Endothelial cell (in vitro differentiated cells): ENCODE measurements at regions not wholly inside any gene's neighbourhood (a gene's known extent, or its start where the extent isn't known, plus 50 kb on each side); places are given as distances from the start of the nearest gene placed in this dataset.

Experiments
- DNase-seq: peaks from one replicate; pipeline ENCODE4 v3.0.0; 2021; ENCODE audit warnings: low spot score
- H3K27ac Mint-ChIP-seq: one replicate; pipeline ENCODE4 v1.8.0; 2021; ENCODE audit warnings: mixed read lengths, inconsistent platforms; ENCODE audit not compliant: unreplicated experiment
- H3K27me3 Mint-ChIP-seq: one replicate; pipeline ENCODE4 v1.8.0; 2021; ENCODE audit warnings: mild to moderate bottlenecking, moderate library complexity, mixed read lengths, inconsistent platforms; ENCODE audit not compliant: unreplicated experiment
- H3K36me3 Mint-ChIP-seq: one replicate; pipeline ENCODE4 v1.8.0; 2021; ENCODE audit warnings: mild to moderate bottlenecking, low read depth, mixed read lengths, inconsistent platforms; ENCODE audit not compliant: unreplicated experiment
- H3K4me1 Mint-ChIP-seq: one replicate; pipeline ENCODE4 v1.8.0; 2021; ENCODE audit warnings: mild to moderate bottlenecking, mixed read lengths, inconsistent platforms; ENCODE audit not compliant: unreplicated experiment
- H3K4me3 Mint-ChIP-seq: one replicate; pipeline ENCODE4 v1.8.0; 2021; ENCODE audit warnings: mild to moderate bottlenecking, mixed read lengths, inconsistent platforms; ENCODE audit not compliant: unreplicated experiment
- H3K9me3 Mint-ChIP-seq: one replicate; pipeline ENCODE4 v1.8.0; 2021; ENCODE audit warnings: mixed read lengths, inconsistent platforms; ENCODE audit not compliant: unreplicated experiment
- CTCF ChIP-seq: fragments of 200-600 bp; sonication (generic); IDR thresholded peaks from one replicate; pipeline ENCODE4 v1.5.0; 2021; ENCODE audit warnings: antibody characterized with exemption; ENCODE audit not compliant: unreplicated experiment

DNA sequence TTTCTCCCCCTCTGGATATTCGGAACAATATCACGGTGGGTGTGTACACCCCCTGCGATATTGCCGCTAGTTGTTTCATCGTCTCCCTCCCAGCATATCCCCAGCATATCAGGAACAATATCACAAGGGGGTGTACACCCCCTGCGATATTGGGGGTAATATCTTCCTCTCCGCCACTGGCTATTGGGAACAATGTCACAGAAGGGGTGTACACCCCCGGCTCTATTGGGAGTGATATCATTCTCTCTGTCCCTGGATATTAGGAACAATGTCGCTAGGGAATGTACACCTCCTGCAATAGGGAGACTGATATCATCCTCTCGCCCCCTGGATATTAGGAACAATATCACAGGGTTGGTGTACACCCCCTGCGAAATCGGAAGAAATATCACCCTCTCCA, 1932.0 kb downstream of the SUCLG1 start:
- Mint-ChIP-seq H3K4me1 (no peaks in the 10 kb centered on the region), H3K27me3 (peaks cover 2% of the 10 kb centered on the region), H3K36me3 (no peaks in the 10 kb centered on the region), H3K4me3 (no peak overlapping the region), H3K9me3 (no peaks in the 10 kb centered on the region), H3K27ac (no peak overlapping the region)
- no peak for TF ChIP-seq CTCF
- DNase-seq, result no peak

DNA sequence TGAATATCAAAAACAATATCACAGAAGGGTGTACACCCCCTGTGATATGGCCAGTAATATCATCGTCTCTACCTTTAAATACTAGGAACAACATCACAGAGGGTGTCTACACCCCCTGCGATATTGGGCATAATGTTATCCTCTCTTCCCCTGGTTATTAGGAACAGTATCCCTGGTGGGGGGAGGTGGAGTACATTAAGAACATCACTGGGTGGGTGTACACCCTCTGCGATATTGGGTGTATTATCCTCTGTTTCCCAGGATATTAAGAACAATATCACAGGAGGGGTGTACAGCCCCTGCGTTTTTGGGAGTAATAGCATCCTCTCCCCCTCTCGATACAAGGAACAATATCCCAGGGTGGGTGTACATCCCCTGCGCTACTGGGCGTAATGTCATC, 1932.8 kb downstream of the SUCLG1 start:
- no peak for DNase-seq
- Mint-ChIP-seq H3K27ac (no peak overlapping the region), H3K4me3 (no peak overlapping the region), H3K27me3 (peaks cover 2% of the 10 kb centered on the region), H3K36me3 (no peaks in the 10 kb centered on the region), H3K9me3 (no peaks in the 10 kb centered on the region), H3K4me1 (no peaks in the 10 kb centered on the region)
- no peak for TF ChIP-seq CTCF

DNA sequence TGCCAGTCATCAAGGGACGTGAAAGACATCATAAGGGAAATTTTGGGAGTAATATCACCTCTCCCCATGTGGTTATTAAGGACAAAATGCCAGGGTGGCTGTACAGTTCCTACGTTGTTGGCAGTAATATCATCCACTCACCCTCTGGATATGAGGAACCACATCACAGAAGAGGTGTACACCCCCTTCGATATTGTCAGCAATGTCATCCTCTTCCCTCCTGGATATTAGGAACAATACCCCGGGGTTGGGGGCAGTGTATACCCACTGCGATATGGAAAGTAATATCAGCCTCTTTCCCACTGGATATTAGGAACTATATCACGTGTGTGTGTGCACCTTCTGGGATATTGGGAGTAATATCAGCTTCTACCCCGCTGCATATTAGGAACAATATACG, 1933.3 kb downstream of the SUCLG1 start:
- no peaks in the 10 kb centered on the region for H3K36me3 Mint-ChIP-seq
- peaks cover 2% of the 10 kb centered on the region for H3K27me3 Mint-ChIP-seq
- DNase-seq, result no peak
- H3K4me1 Mint-ChIP-seq, result no peaks in the 10 kb centered on the region
- H3K4me3 Mint-ChIP-seq, result no peak overlapping the region
- H3K27ac Mint-ChIP-seq, result no peak overlapping the region
- H3K9me3 Mint-ChIP-seq, result no peaks in the 10 kb centered on the region
- TF ChIP-seq CTCF, result no peak

DNA sequence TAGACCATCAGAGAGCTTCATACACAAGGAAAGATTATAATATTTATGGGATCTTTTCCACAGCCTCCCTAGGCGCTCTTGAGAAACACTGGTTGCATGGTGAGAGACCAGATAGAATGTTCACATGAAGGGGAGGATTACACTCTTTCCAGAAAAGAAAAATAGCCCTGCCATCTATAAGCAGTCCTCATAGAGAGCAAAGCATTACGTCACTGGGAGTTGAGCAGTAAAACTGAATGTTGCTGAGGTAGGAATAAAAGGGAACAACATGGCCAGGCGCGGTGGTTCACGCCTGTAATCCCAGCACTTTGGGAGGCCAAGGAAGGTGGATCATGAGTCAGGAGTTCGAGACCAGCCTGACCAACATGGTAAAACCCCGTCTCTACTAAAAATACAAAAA, 1934.3 kb downstream of the SUCLG1 start:
- no peaks in the 10 kb centered on the region for H3K4me1 Mint-ChIP-seq
- H3K9me3 Mint-ChIP-seq, result no peaks in the 10 kb centered on the region
- no peak overlapping the region for H3K27ac Mint-ChIP-seq
- TF ChIP-seq CTCF, result no peak
- H3K27me3 Mint-ChIP-seq, result peaks cover 2% of the 10 kb centered on the region
- DNase-seq, result no peak
- no peaks in the 10 kb centered on the region for H3K36me3 Mint-ChIP-seq
- H3K4me3 Mint-ChIP-seq, result no peak overlapping the region

- H3K4me1 Mint-ChIP-seq, result no peaks in the 10 kb centered on the region
- H3K4me3 Mint-ChIP-seq, result no peak overlapping the region
- H3K9me3 Mint-ChIP-seq, result no peaks in the 10 kb centered on the region
- no peak for TF ChIP-seq CTCF
- no peak for DNase-seq
- no peaks in the 10 kb centered on the region for H3K36me3 Mint-ChIP-seq
- H3K27ac Mint-ChIP-seq, result no peak overlapping the region
- H3K27me3 Mint-ChIP-seq, result no peaks in the 10 kb centered on the region
Observed at GRCh38 chr2:82511894-82512293, 1947.2 kb downstream of the SUCLG1 start.
